NCI-H1436 (cell line): ENCODE measurements at regions not wholly inside any gene's neighbourhood (a gene's known extent, or its start where the extent isn't known, plus 50 kb on each side); places are given as distances from the start of the nearest gene placed in this dataset.
"Not testable (repeated sequence)": the region's sequence is repeated elsewhere in the genome, so short reads cannot be mapped to it uniquely, and the experiment has no call there.

ENCODE experiments used
- DNase-seq: peaks from one replicate; lab custom pipeline; 2025; lab: John Stamatoyannopoulos, UW

- no peak for DNase-seq
These were observed 692.0 kb upstream of the FAM98A start for GRCh38 chr2:34291076-34291475.

- no peak for DNase-seq
These were observed 688.9 kb upstream of the FAM98A start for GRCh38 chr2:34288016-34288415.

- no peak for DNase-seq
These were observed 681.5 kb upstream of the FAM98A start for GRCh38 chr2:34280606-34281005.

- no peak for DNase-seq
These were observed 668.0 kb upstream of the FAM98A start for GRCh38 chr2:34266908-34267697.

- no peak for DNase-seq
These were observed 662.6 kb upstream of the FAM98A start for GRCh38 chr2:34261701-34262100.

GRCh38 chr2:34254272-34254878 lies 655.3 kb upstream of the FAM98A start:
- no peak for DNase-seq

GRCh38 chr2:34252111-34252510 lies 653.0 kb upstream of the FAM98A start:
- no peak for DNase-seq

- no peak for DNase-seq
These were observed 652.5 kb upstream of the FAM98A start for GRCh38 chr2:34251578-34251977.

- DNase-seq: no peak
These were observed 645.1 kb upstream of the FAM98A start for GRCh38 chr2:34244195-34244594.

GRCh38 chr2:34242763-34243123 lies 643.6 kb upstream of the FAM98A start:
- no peak for DNase-seq

GRCh38 chr2:34241905-34242762 lies 643.0 kb upstream of the FAM98A start:
- no peak for DNase-seq

- DNase-seq: no peak
These were observed 640.4 kb upstream of the FAM98A start for GRCh38 chr2:34239511-34239910.

- no peak for DNase-seq
These were observed 635.7 kb upstream of the FAM98A start for GRCh38 chr2:34234823-34235222.

- no peak for DNase-seq
These were observed 630.9 kb upstream of the FAM98A start for GRCh38 chr2:34229998-34230397.

- DNase-seq: no peak
These were observed 616.1 kb upstream of the FAM98A start for GRCh38 chr2:34215174-34215573.

- not testable (repeated sequence) for DNase-seq
These were observed 611.3 kb upstream of the FAM98A start for GRCh38 chr2:34210382-34210781.

- DNase-seq: no peak
These were observed 605.5 kb upstream of the FAM98A start for GRCh38 chr2:34204560-34204959.

- DNase-seq: no peak
These were observed 602.0 kb upstream of the FAM98A start for GRCh38 chr2:34201099-34201498.

GRCh38 chr2:34199971-34200370 lies 600.9 kb upstream of the FAM98A start:
- no peak for DNase-seq

- DNase-seq: no peak
These were observed 594.1 kb upstream of the FAM98A start for GRCh38 chr2:34193164-34193563.

GRCh38 chr2:34188464-34189303 lies 589.6 kb upstream of the FAM98A start:
- no peak for DNase-seq

GRCh38 chr2:34179511-34179910 lies 580.4 kb upstream of the FAM98A start:
- no peak for DNase-seq
